IMR-90 (cell line): ENCODE measurements at regions not wholly inside any gene's neighbourhood (a gene's known extent, or its start where the extent isn't known, plus 50 kb on each side); places are given as distances from the start of the nearest gene placed in this dataset.

Experiments
- ATAC-seq: fragments of 200-7000 bp; cut with Tn5 transposase; 2 replicates; pipeline ENCODE4 v1.9.1; 2020; ENCODE audit warnings: low read depth, mild to moderate bottlenecking, moderate library complexity
- BruUV-seq: library from RNA; stranded (reverse); fragments of 400-500 nt; replicated peaks from 2 replicates; lab custom pipeline; 2021; lab: Mats Ljungman, UMichigan
- CTCF ChIA-PET: fragments of 300-600 bp; formaldehyde crosslinking; extraction: SDS; loops from one replicate; lab custom pipeline; 2021; ENCODE audit warnings: antibody characterized with exemption; lab: Yijun Ruan, JAX
- POLR2A ChIA-PET: fragments of 300-600 bp; sonication (Branson Sonifier 250); formaldehyde crosslinking; loops from one replicate; lab custom pipeline; 2022; ENCODE audit warnings: antibody characterized with exemption; ENCODE audit not compliant: unreplicated experiment; lab: Charles Lee
- DNase-seq: peaks from one replicate; pipeline ENCODE4 v3.0.0; 2013
- H2AFZ ChIP-seq: replicated peaks from 2 replicates; pipeline ENCODE3; 2013; ENCODE audit warnings: low read length, mild to moderate bottlenecking; ENCODE audit not compliant: poor library complexity
- H2AK5ac ChIP-seq: 2 replicates; pipeline ENCODE4 v1.6.1; 2013; ENCODE audit warnings: low read depth, low read length, inconsistent platforms
- H2AK9ac ChIP-seq: replicated peaks from 2 replicates; pipeline ENCODE3; 2013; ENCODE audit warnings: mild to moderate bottlenecking, low read depth, low read length, moderate library complexity; ENCODE audit not compliant: poor library complexity
- H2BK120ac ChIP-seq: 2 replicates; pipeline ENCODE4 v1.6.1; 2013; ENCODE audit warnings: low read depth, low read length, inconsistent platforms
- H2BK15ac ChIP-seq: 3 replicates; pipeline ENCODE4 v1.6.1; 2013; ENCODE audit warnings: low read depth, low read length, inconsistent platforms
- H2BK20ac ChIP-seq: 2 replicates; pipeline ENCODE4 v1.6.1; 2013; ENCODE audit warnings: low read depth, mild to moderate bottlenecking, inconsistent platforms, low read length, moderate library complexity
- H2BK5ac ChIP-seq: 2 replicates; pipeline ENCODE4 v1.6.1; 2013; ENCODE audit warnings: mild to moderate bottlenecking, low read depth, low read length, inconsistent platforms; ENCODE audit not compliant: poor library complexity, severe bottlenecking
- H3K14ac ChIP-seq: replicated peaks from 2 replicates; pipeline ENCODE4 v1.6.1; 2013; ENCODE audit warnings: low read depth, low read length, inconsistent platforms
- H3K18ac ChIP-seq: 2 replicates; pipeline ENCODE4 v1.6.1; 2013; ENCODE audit warnings: low read depth, low read length, control low read depth
- H3K23ac ChIP-seq: 2 replicates; pipeline ENCODE4 v1.6.1; 2013; ENCODE audit warnings: low read depth, low read length, inconsistent platforms
- H3K27ac ChIP-seq: 2 replicates; pipeline ENCODE4 v1.5.1; 2013; ENCODE audit warnings: mild to moderate bottlenecking, control low read depth, low read length; ENCODE audit not compliant: insufficient read depth
- H3K27me3 ChIP-seq: 2 replicates; pipeline ENCODE4 v1.6.1; 2013; ENCODE audit warnings: low read length; ENCODE audit not compliant: control insufficient read depth, insufficient read depth
- H3K36me3 ChIP-seq: 2 replicates; pipeline ENCODE4 v1.6.1; 2013; ENCODE audit warnings: low read length, mixed read lengths; ENCODE audit not compliant: control insufficient read depth, insufficient read depth
- H3K4ac ChIP-seq: 2 replicates; pipeline ENCODE4 v1.6.1; 2013; ENCODE audit warnings: low read depth, low read length, inconsistent platforms
- H3K4me1 ChIP-seq: 2 replicates; pipeline ENCODE4 v1.6.1; 2013; ENCODE audit warnings: low read length, mixed read lengths; ENCODE audit not compliant: control insufficient read depth, insufficient read depth
- H3K4me2 ChIP-seq: 2 replicates; pipeline ENCODE4 v1.6.1; 2013; ENCODE audit warnings: low read depth, mild to moderate bottlenecking, control low read depth, low read length, moderate library complexity
- H3K4me3 ChIP-seq: 2 replicates; pipeline ENCODE4 v1.5.1; 2013; ENCODE audit warnings: low read depth, mild to moderate bottlenecking, control low read depth, low read length, moderate library complexity; ENCODE audit not compliant: insufficient read depth
- H3K56ac ChIP-seq: 2 replicates; pipeline ENCODE4 v1.6.1; 2013; ENCODE audit warnings: low read length, inconsistent platforms; ENCODE audit not compliant: insufficient read depth; ENCODE audit errors: extremely low read depth
- H3K79me1 ChIP-seq, 2 experiments: 2 replicates each; pipeline ENCODE4 v1.6.1; 2013; ENCODE audit warnings: low read length in 2 of 2, inconsistent platforms in 1 of 2, low read depth in 1 of 2
- H3K9ac ChIP-seq: 2 replicates; pipeline ENCODE4 v1.6.1; 2013; ENCODE audit warnings: low read depth, low read length, control low read depth
- H3K9me1 ChIP-seq: 2 replicates; pipeline ENCODE4 v1.6.1; 2013; ENCODE audit warnings: low read length, inconsistent platforms; ENCODE audit not compliant: insufficient read depth
- H3K9me3 ChIP-seq: 2 replicates; pipeline ENCODE4 v1.6.1; 2013; ENCODE audit warnings: low read length; ENCODE audit not compliant: control insufficient read depth, insufficient read depth
- H4K20me1 ChIP-seq: 2 replicates; pipeline ENCODE4 v1.6.1; 2013; ENCODE audit warnings: low read length, inconsistent platforms; ENCODE audit not compliant: insufficient read depth
- H4K5ac ChIP-seq: 2 replicates; pipeline ENCODE4 v1.6.1; 2013; ENCODE audit warnings: mild to moderate bottlenecking, low read depth, low read length, control low read depth
- H4K8ac ChIP-seq, 2 experiments: 2 replicates each; pipeline ENCODE4 v1.6.1; 2013; ENCODE audit warnings: low read depth in 2 of 2, low read length in 2 of 2, control low read depth in 1 of 2, inconsistent platforms in 1 of 2
- H4K91ac ChIP-seq: 2 replicates; pipeline ENCODE4 v1.6.1; 2013; ENCODE audit warnings: low read depth, low read length, inconsistent platforms; ENCODE audit not compliant: insufficient read depth
- BHLHE40 ChIP-seq: fragments of 150-350 bp; IDR thresholded peaks from 2 replicates; pipeline ENCODE4 v1.6.1; 2016; ENCODE audit warnings: mild to moderate bottlenecking, low read depth, low read length
- CEBPB ChIP-seq: IDR thresholded peaks from 2 replicates; pipeline ENCODE4 v1.6.1; 2012; ENCODE audit warnings: low read depth, low read length, improper control_type of control experiment
- CHD1 ChIP-seq: IDR thresholded peaks from 2 replicates; pipeline ENCODE4 v1.6.1; 2012; ENCODE audit warnings: low read depth, low read length, improper control_type of control experiment
- FOS ChIP-seq: fragments of 150-350 bp; IDR thresholded peaks from 2 replicates; pipeline ENCODE4 v1.6.1; 2016; ENCODE audit warnings: low read depth, low read length
- MAFK ChIP-seq: IDR thresholded peaks from 2 replicates; pipeline ENCODE4 v1.6.1; 2012; ENCODE audit warnings: low read depth, low read length, improper control_type of control experiment
- MAZ ChIP-seq: IDR thresholded peaks from 2 replicates; pipeline ENCODE4 v1.6.1; 2012; ENCODE audit warnings: low read depth, mild to moderate bottlenecking, low read length, improper control_type of control experiment, moderate library complexity, borderline replicate concordance
- MXI1 ChIP-seq: IDR thresholded peaks from 2 replicates; pipeline ENCODE4 v1.6.1; 2012; ENCODE audit warnings: low read depth, mild to moderate bottlenecking, low read length, moderate library complexity, borderline replicate concordance
- NFE2L2 ChIP-seq: fragments of 150-350 bp; IDR thresholded peaks from 2 replicates; pipeline ENCODE4 v1.6.1; 2016; ENCODE audit warnings: low read depth, mild to moderate bottlenecking, low read length
- RAD21 ChIP-seq: IDR thresholded peaks from 2 replicates; pipeline ENCODE4 v1.6.1; 2012; ENCODE audit warnings: low read length, improper control_type of control experiment
- RCOR1 ChIP-seq: IDR thresholded peaks from 2 replicates; pipeline ENCODE4 v1.6.1; 2012; ENCODE audit warnings: mild to moderate bottlenecking, low read length, improper control_type of control experiment; ENCODE audit not compliant: insufficient replicate concordance
- RFX5 ChIP-seq: IDR thresholded peaks from 2 replicates; pipeline ENCODE4 v1.8.0; 2012; ENCODE audit warnings: low read depth, mild to moderate bottlenecking, low read length, moderate library complexity
- WGBS, 2 experiments: methylation state at CpG; one replicate each; pipeline versions ENCODE4 v1.1.5 to v1.1.7; 2013; ENCODE audit warnings: missing lambda C conversion rate in 2 of 2; ENCODE audit not compliant: insufficient read length in 1 of 2; ENCODE audit errors: extremely low coverage in 2 of 2; 5-methylcytosine and 5-hydroxymethylcytosine counted together
- dilution Hi-C: fragments of 300-500 bp; cut with HindIII; formaldehyde crosslinking; loops from one replicate; pipeline ENCODE4 v1.14.3; 2018; ENCODE audit warnings: low sequenced_read_pairs; ENCODE audit not compliant: unreplicated experiment
- in situ Hi-C: fragments of 300-500 bp; cut with MboI; formaldehyde crosslinking; loops from 3 replicates; pipeline ENCODE4 v1.14.3; 2019; ENCODE audit warnings: low sequenced_read_pairs, inconsistent platforms, mixed read lengths
- intact Hi-C: fragments of 100-400 bp; cut with micrococcal nuclease; formaldehyde crosslinking; loops from 2 replicates; pipeline ENCODE4 v1.10.0; 2022
- TF ChIP-seq, protein P1 (sequence below): fragments of 150-350 bp; IDR thresholded peaks from 2 replicates; pipeline ENCODE4 v1.6.1; 2017; ENCODE audit warnings: mild to moderate bottlenecking, antibody characterized with exemption, low read length, low read depth
- TF ChIP-seq, protein P2 (sequence below): conservative IDR thresholded peaks from 2 replicates; pipeline ENCODE4 v1.5.1; 2012; ENCODE audit warnings: mild to moderate bottlenecking, low read depth, low read length, improper control_type of control experiment
- TF ChIP-seq, protein P3 (sequence below): fragments of 150-350 bp; IDR thresholded peaks from 2 replicates; pipeline ENCODE4 v1.6.1; 2016; ENCODE audit warnings: low read depth, mild to moderate bottlenecking, low read length, moderate library complexity, borderline replicate concordance

DNA sequence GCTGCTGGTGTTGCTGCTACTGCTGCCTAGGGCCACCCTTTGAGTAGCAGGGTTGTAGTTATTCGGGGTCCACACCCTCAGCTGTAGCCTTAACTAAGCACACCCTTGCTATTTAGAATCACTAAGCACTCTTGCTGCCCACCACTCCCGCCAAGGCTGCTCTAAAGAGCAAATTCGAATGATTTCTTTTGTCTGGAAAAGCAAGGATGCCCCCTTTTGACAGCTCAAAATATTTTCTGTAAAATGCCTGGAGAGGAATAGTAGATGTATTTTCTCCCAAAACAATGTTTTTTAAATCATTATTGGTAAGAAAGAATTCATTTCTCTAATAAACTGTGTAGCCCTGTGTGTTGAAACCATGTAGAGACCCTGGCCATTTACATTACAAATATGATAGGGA lies 80.8 kb upstream of the PAPOLG start:
- H3K9ac ChIP-seq = no peak overlapping the region
- no peak overlapping the region for H2AK9ac ChIP-seq
- H3K9me1 ChIP-seq = no peaks in the 10 kb centered on the region
- intact Hi-C loops = no loop called here
- H3K27me3 ChIP-seq = peaks cover 7% of the 10 kb centered on the region
- H2AK5ac ChIP-seq = no peak overlapping the region
- no peak overlapping the region for H2AFZ ChIP-seq
- in situ Hi-C loops = no loop called here
- ATAC-seq (no peak), DNase-seq (no peak)
- no peak overlapping the region for H3K27ac ChIP-seq
- H3K4ac ChIP-seq = no peak overlapping the region
- no peak overlapping the region for H2BK15ac ChIP-seq
- dilution Hi-C loops = no loop called here
- H3K14ac ChIP-seq = no peak overlapping the region
- no peak overlapping the region for H4K91ac ChIP-seq
- H4K5ac ChIP-seq = no peak overlapping the region
- H3K9me3 ChIP-seq = no peaks in the 10 kb centered on the region
- H3K4me1 ChIP-seq = no peaks in the 10 kb centered on the region
- H2BK5ac ChIP-seq = no peak overlapping the region
- no TSS peak for BruUV-seq
- no peak overlapping the region for H3K4me2 ChIP-seq
- no peak overlapping the region for H3K56ac ChIP-seq
- H4K8ac ChIP-seq = no peak overlapping the region
- no peaks in the 10 kb centered on the region for H3K79me1 ChIP-seq
- POLR2A ChIA-PET = no interaction called here
- CTCF ChIA-PET = interaction anchor here (0.5 to 1.6 kb wide), 6 partner anchors 10 to 318 kb away, joined by 3 to 5 read pairs (median 4); no protein-coding TSS in a partner anchor
- no peak overlapping the region for H2BK20ac ChIP-seq
- H3K4me3 ChIP-seq = no peak overlapping the region
- no peaks in the 10 kb centered on the region for H3K36me3 ChIP-seq
- H3K23ac ChIP-seq = no peak overlapping the region
- H4K20me1 ChIP-seq = no peaks in the 10 kb centered on the region
- H2BK120ac ChIP-seq = no peak overlapping the region
- no peak overlapping the region for H3K18ac ChIP-seq
- WGBS, 2 experiments = no CpG with 5 or more reads among the region's 3 CpGs
- no peak for TF ChIP-seq RCOR1
- TF ChIP-seq MAFK = no peak
- TF ChIP-seq, protein P1, sequence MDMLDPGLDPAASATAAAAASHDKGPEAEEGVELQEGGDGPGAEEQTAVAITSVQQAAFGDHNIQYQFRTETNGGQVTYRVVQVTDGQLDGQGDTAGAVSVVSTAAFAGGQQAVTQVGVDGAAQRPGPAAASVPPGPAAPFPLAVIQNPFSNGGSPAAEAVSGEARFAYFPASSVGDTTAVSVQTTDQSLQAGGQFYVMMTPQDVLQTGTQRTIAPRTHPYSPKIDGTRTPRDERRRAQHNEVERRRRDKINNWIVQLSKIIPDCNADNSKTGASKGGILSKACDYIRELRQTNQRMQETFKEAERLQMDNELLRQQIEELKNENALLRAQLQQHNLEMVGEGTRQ = no peak
- no peak for TF ChIP-seq MXI1
- TF ChIP-seq, protein P2, sequence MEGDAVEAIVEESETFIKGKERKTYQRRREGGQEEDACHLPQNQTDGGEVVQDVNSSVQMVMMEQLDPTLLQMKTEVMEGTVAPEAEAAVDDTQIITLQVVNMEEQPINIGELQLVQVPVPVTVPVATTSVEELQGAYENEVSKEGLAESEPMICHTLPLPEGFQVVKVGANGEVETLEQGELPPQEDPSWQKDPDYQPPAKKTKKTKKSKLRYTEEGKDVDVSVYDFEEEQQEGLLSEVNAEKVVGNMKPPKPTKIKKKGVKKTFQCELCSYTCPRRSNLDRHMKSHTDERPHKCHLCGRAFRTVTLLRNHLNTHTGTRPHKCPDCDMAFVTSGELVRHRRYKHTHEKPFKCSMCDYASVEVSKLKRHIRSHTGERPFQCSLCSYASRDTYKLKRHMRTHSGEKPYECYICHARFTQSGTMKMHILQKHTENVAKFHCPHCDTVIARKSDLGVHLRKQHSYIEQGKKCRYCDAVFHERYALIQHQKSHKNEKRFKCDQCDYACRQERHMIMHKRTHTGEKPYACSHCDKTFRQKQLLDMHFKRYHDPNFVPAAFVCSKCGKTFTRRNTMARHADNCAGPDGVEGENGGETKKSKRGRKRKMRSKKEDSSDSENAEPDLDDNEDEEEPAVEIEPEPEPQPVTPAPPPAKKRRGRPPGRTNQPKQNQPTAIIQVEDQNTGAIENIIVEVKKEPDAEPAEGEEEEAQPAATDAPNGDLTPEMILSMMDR = no peak
- no peak for TF ChIP-seq RAD21
- TF ChIP-seq NFE2L2 = no peak
- TF ChIP-seq CHD1 = no peak
- TF ChIP-seq CEBPB = no peak
- no peak for TF ChIP-seq FOS
- TF ChIP-seq BHLHE40 = no peak
- no peak for TF ChIP-seq MAZ
- TF ChIP-seq RFX5 = no peak
- TF ChIP-seq, protein P3, sequence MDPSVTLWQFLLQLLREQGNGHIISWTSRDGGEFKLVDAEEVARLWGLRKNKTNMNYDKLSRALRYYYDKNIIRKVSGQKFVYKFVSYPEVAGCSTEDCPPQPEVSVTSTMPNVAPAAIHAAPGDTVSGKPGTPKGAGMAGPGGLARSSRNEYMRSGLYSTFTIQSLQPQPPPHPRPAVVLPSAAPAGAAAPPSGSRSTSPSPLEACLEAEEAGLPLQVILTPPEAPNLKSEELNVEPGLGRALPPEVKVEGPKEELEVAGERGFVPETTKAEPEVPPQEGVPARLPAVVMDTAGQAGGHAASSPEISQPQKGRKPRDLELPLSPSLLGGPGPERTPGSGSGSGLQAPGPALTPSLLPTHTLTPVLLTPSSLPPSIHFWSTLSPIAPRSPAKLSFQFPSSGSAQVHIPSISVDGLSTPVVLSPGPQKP = no peak
